ENCODE measurements at regions not wholly inside any gene's neighbourhood (a gene's known extent, or its start where the extent isn't known, plus 50 kb on each side); places are given as distances from the start of the nearest gene placed in this dataset.

- H3K36me3 ChIP-seq (ENCODE audit: insufficient read depth, low read length): no peaks in the 10 kb centered on the region
- no peaks in the 10 kb centered on the region for H3F3A ChIP-seq (ENCODE audit: insufficient read depth, low read length, poor library complexity, severe bottlenecking)
- no peak overlapping the region for H2AFZ ChIP-seq (ENCODE audit: low read depth, low read length)
- TF ChIP-seq SMC3 (conservative IDR thresholded peaks at IDR 0.05; ENCODE audit: poor library complexity) (no peak), EP300 (conservative IDR thresholded peaks at IDR 0.05; ENCODE audit: poor library complexity, severe bottlenecking) (no peak), EZH2 (IDR thresholded peaks at IDR 0.05; ENCODE audit: borderline replicate concordance, insufficient read depth, low read length, poor library complexity, severe bottlenecking) (no peak), RAD21 (conservative IDR thresholded peaks at IDR 0.05) (no peak), MXI1 (conservative IDR thresholded peaks at IDR 0.05; ENCODE audit: poor library complexity, severe bottlenecking) (no peak), POLR2AphosphoS5 (IDR thresholded peaks at IDR 0.05) (no peak), TAF1 (IDR thresholded peaks at IDR 0.05; ENCODE audit: low read depth) (no peak), REST (IDR thresholded peaks at IDR 0.05; ENCODE audit: borderline replicate concordance) (no peak), CTCF (IDR thresholded peaks at IDR 0.05; ENCODE audit: poor library complexity, severe bottlenecking) (no peak)
- no peaks in the 10 kb centered on the region for H3K9me2 ChIP-seq (ENCODE audit: insufficient read depth, low read length)
- no peaks in the 10 kb centered on the region for H3K79me2 ChIP-seq (replicated peaks; ENCODE audit: insufficient read depth, low read length)
- no peak overlapping the region for H3K27ac ChIP-seq (ENCODE audit: low read length)
- no peaks in the 10 kb centered on the region for H4K20me1 ChIP-seq (ENCODE audit: insufficient read depth)
- H3K27me3 ChIP-seq (ENCODE audit: insufficient read depth, low read depth, low read length): no peaks in the 10 kb centered on the region
- H3K9ac ChIP-seq (ENCODE audit: low read length): no peak overlapping the region
- H3K9me3 ChIP-seq (ENCODE audit: low read length): no peaks in the 10 kb centered on the region
- H3K4me2 ChIP-seq (ENCODE audit: low read length): no peak overlapping the region
- H3K4me3 ChIP-seq (ENCODE audit: low read length): no peak overlapping the region
These were observed 125.4 kb upstream of the NPVF start for GRCh38 chr7:25353732-25354131.

GRCh38 chr7:25356534-25357151 is 128.4 kb upstream of the NPVF start:
- no peak overlapping the region for H3K4me2 ChIP-seq (ENCODE audit: low read length)
- TF ChIP-seq RAD21 (conservative IDR thresholded peaks at IDR 0.05): no peak
- TF ChIP-seq SMC3 (conservative IDR thresholded peaks at IDR 0.05; ENCODE audit: poor library complexity): no peak
- TF ChIP-seq EP300 (conservative IDR thresholded peaks at IDR 0.05; ENCODE audit: poor library complexity, severe bottlenecking): no peak
- TF ChIP-seq REST (IDR thresholded peaks at IDR 0.05; ENCODE audit: borderline replicate concordance): no peak
- TF ChIP-seq CTCF (IDR thresholded peaks at IDR 0.05; ENCODE audit: poor library complexity, severe bottlenecking): no peak
- TF ChIP-seq MXI1 (conservative IDR thresholded peaks at IDR 0.05; ENCODE audit: poor library complexity, severe bottlenecking): no peak
- no peak for TF ChIP-seq TAF1 (IDR thresholded peaks at IDR 0.05; ENCODE audit: low read depth)
- TF ChIP-seq POLR2AphosphoS5 (IDR thresholded peaks at IDR 0.05): no peak
- TF ChIP-seq EZH2 (IDR thresholded peaks at IDR 0.05; ENCODE audit: borderline replicate concordance, insufficient read depth, low read length, poor library complexity, severe bottlenecking): no peak
- H3K9me3 ChIP-seq (ENCODE audit: low read length): no peaks in the 10 kb centered on the region
- H3K79me2 ChIP-seq (replicated peaks; ENCODE audit: insufficient read depth, low read length): no peaks in the 10 kb centered on the region
- H3K9ac ChIP-seq (ENCODE audit: low read length): no peak overlapping the region
- H3K4me3 ChIP-seq (ENCODE audit: low read length): no peak overlapping the region
- no peaks in the 10 kb centered on the region for H3K27me3 ChIP-seq (ENCODE audit: insufficient read depth, low read depth, low read length)
- H3K36me3 ChIP-seq (ENCODE audit: insufficient read depth, low read length): no peaks in the 10 kb centered on the region
- H2AFZ ChIP-seq (ENCODE audit: low read depth, low read length): no peak overlapping the region
- H4K20me1 ChIP-seq (ENCODE audit: insufficient read depth): no peaks in the 10 kb centered on the region
- H3K27ac ChIP-seq (ENCODE audit: low read length): no peak overlapping the region
- H3K9me2 ChIP-seq (ENCODE audit: insufficient read depth, low read length): no peaks in the 10 kb centered on the region
- no peaks in the 10 kb centered on the region for H3F3A ChIP-seq (ENCODE audit: insufficient read depth, low read length, poor library complexity, severe bottlenecking)

Measured in neural cell (in vitro differentiated cells).